Fibroblast of the aortic adventitia (primary cell): ENCODE measurements at regions not wholly inside any gene's neighbourhood (a gene's known extent, or its start where the extent isn't known, plus 50 kb on each side); places are given as distances from the start of the nearest gene placed in this dataset.
"Not testable (repeated sequence)": the region's sequence is repeated elsewhere in the genome, so short reads cannot be mapped to it uniquely, and the experiment has no call there.

ENCODE experiments used
- DNase-seq: peaks from one replicate; pipeline ENCODE4 v3.0.0-alpha.2; 2010; ENCODE audit warnings: low read depth
- H3K4me3 ChIP-seq: 2 replicates; pipeline ENCODE4 v1.5.1; 2011; ENCODE audit warnings: low read depth, mild to moderate bottlenecking, control low read depth, low read length, moderate library complexity
- TF ChIP-seq, protein P1 (sequence below): IDR thresholded peaks from 2 replicates; pipeline ENCODE4 v1.5.1; 2011; ENCODE audit warnings: mild to moderate bottlenecking, low read length, control low read depth, inconsistent platforms; ENCODE audit not compliant: insufficient read depth

DNA sequence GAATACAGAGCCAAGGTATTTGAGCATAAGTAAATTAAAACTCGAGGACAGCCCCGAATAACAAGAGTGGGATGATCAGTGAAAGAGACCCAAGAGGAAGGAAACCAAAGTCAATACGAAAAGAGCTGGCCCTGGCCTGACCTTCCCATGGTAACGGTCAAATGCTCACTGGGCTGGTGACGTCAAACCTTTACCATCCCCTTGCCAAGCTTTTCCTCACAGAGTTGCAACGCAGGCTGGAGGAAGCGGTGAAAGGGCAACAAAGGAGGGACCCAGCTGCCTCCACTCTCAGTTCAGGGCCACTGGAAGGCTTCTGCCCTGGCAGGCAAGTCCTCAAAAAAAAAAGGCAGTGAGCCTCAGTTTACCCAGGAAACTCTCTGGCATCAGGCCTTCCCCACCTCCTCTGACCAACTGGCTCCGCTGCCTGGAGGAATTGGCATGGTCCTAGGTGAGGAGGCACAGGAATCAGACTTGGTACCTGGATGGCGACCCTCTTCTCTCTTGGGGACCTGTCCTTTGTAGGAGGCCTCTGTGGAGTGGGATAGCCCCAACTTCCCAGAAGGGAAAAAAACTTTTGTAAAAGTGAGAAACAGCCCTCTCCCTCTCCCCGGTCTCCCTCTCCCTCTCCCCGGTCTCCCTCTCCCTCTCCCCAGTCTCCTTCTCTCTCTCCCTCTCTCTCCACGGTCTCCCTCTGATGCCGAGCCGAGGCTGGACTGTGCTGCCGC lies 212.4 kb downstream of the ANAPC1 start:
- no peak overlapping the region for H3K4me3 ChIP-seq
- TF ChIP-seq, protein P1, sequence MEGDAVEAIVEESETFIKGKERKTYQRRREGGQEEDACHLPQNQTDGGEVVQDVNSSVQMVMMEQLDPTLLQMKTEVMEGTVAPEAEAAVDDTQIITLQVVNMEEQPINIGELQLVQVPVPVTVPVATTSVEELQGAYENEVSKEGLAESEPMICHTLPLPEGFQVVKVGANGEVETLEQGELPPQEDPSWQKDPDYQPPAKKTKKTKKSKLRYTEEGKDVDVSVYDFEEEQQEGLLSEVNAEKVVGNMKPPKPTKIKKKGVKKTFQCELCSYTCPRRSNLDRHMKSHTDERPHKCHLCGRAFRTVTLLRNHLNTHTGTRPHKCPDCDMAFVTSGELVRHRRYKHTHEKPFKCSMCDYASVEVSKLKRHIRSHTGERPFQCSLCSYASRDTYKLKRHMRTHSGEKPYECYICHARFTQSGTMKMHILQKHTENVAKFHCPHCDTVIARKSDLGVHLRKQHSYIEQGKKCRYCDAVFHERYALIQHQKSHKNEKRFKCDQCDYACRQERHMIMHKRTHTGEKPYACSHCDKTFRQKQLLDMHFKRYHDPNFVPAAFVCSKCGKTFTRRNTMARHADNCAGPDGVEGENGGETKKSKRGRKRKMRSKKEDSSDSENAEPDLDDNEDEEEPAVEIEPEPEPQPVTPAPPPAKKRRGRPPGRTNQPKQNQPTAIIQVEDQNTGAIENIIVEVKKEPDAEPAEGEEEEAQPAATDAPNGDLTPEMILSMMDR, result no peak
- DNase-seq, result peak; percentile 81

DNA sequence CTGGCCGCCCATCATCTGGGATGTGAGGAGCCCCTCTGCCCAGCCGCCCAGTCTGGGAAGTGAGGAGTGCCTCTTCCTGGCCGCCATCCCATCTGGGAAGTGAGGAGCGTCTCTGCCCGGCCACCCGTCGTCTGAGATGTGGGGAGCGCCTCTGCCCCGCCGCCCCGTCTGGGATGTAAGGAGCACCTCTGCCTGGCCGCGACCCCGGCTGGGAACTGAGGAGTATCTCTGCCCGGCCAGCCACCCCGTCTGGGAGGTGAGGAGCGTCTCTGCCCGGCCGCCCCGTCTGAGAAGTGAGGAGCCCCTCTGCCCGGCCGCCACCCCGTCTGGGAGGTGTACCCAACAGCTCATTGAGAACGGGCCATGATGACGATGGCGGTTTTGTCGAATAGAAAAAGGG lies 211.4 kb downstream of the ANAPC1 start:
- not testable (repeated sequence) for H3K4me3 ChIP-seq, DNase-seq

DNA sequence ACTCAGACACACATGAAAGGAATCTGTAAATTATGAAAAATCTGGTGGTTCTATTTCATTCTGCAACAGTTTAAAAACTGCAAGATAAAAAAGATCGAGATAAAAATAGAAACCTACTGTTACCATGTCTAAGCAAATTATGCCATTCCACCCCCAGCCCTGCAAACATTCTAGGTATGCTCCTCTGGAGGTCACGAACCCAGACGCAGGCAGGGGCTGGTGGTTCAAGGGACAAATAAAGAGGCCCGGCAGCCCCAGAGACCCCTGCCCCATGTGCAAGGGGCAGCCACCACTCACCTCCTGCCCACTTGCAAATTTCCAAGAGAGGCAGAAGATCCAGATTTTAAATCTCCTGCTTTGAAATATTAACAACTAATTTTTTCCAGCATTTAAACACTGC lies 210.5 kb downstream of the ANAPC1 start:
- H3K4me3 ChIP-seq, result no peak overlapping the region
- TF ChIP-seq, protein P1, result no peak
- no peak for DNase-seq

DNA sequence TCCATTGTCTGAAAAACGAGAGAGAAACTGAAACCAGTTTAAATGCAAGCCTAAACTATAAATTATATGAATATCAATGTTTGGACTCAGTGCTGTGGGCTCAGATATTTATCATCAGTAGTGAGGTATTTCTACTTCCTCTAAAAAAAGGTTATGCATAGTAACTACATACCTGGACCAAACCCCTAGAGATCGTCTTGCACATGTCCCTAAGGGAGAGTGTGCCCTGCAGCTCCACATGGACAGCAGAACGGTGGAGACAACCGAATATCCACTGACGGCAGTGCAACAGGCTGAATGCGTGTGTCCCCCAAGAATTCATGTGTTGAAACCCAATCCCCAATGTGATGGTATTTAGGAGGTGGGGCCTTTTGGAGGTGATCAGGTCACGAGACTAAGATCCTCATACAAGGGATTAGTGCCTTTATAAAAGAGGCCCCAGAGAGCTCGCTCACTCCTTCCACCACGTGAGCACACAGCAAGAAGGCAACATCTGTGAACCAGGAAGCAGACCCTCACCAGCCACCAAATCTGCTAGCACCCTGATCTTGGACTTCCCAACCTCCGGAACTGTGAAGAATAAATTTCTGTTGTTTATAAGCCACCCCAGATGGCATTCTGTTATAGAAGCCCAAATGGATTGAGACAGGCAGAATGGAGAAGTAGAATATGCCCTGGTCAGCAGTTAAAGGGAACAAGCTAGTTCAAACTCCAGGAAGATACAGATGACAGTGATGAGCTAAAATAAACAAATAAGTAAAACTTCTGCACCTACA lies 208.4 kb downstream of the ANAPC1 start:
- no peak overlapping the region for H3K4me3 ChIP-seq
- TF ChIP-seq, protein P1, result no peak
- DNase-seq, result no peak

DNA sequence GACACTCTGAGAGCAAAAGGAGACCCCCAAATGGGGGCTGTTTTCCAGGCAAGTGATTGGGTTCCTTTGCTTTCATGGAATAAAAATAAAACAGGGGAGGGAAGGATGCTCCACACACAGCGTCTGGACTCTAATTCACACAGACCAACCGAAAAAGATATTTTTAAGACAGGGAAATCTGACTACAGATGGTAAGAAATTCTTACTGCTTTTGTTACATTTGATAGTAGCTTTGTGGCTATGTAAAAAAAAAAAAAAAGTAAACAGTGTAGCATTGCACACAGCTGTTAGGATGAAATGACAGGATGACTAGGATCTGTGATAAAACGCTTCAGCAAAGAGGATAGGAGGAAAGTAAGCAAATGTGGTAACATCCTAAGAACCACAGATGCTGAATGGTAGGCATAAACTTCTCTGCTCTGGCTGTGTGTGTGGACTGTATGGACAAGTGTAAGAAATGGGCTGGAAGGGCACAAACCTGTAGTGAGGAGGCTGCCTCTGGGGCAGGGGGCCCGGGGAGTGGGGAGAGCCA lies 207.6 kb downstream of the ANAPC1 start:
- TF ChIP-seq, protein P1, result no peak
- H3K4me3 ChIP-seq, result no peak overlapping the region
- DNase-seq, result no peak

DNA sequence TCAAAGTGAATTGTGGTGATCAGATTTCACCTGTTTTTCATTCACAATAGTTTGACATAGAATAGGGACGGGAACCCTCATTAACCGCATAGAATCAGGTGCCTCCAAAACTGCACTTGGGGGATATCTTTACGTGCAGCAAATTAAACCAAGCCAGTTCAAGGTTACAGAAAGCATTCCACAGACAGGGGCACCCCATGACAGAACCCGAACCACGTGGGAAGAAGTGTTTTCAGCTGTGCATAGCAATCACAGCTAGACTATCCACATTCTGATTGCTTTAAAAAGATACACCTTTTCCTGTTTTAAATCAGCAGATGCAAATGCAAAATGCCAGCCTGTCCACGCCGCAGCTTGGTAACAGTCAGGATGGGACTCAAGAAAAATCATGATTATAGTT lies 205.8 kb downstream of the ANAPC1 start:
- H3K4me3 ChIP-seq, result no peak overlapping the region
- no peak for DNase-seq
- TF ChIP-seq, protein P1, result no peak

DNA sequence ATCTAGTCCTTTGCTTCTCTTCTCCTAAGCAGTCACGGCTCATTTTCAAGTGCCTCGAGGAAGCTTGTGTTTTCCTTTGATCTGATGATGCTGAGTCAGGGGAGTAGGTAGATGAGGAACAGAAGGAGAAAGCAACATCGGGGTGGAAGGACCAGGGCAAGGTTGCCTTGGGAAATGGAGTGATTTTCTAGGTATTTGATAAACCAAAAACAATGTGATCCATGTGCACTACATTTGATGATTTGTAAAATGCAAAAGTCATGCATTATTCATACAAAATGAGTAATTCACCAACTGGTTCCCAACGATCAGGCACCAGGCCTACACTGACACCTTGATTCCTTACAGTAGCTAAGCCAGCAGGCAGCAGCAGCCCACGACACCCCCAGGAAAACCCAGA lies 205.3 kb downstream of the ANAPC1 start:
- TF ChIP-seq, protein P1, result no peak
- H3K4me3 ChIP-seq, result no peak overlapping the region
- DNase-seq, result no peak
